Peyer's patch (tissue), 4 donors: ENCODE measurements at regions not wholly inside any gene's neighbourhood (a gene's known extent, or its start where the extent isn't known, plus 50 kb on each side); places are given as distances from the start of the nearest gene placed in this dataset.
"Not testable (repeated sequence)": the region's sequence is repeated elsewhere in the genome, so short reads cannot be mapped to it uniquely, and the experiment has no call there.

ENCODE experiments used
- DNase-seq, 3 donors: peaks; one replicate each; pipeline ENCODE4 v3.0.0-alpha.2; 2017 to 2019
- H3K27ac ChIP-seq, 4 donors: fragments of 200-600 bp; sonication (generic); one replicate each; pipeline ENCODE4 v1.5.1; 2016 to 2019
- H3K27me3 ChIP-seq, 2 donors: fragments of 200-600 bp; sonication (generic); one replicate each; pipeline ENCODE4 v1.5.1; 2019
- H3K36me3 ChIP-seq, 3 donors: fragments of 200-600 bp; sonication (generic); one replicate each; pipeline ENCODE4 v1.5.1; 2016 to 2019
- H3K4me1 ChIP-seq, 4 donors: fragments of 200-600 bp; sonication (generic); one replicate each; pipeline ENCODE4 v1.5.1; 2016 to 2019
- H3K4me3 ChIP-seq, 4 donors: fragments of 200-600 bp; sonication (generic); 1 replicate in 3 of 4; 2 replicates in 1 of 4; pipeline ENCODE4 v1.5.1; 2016 to 2019; ENCODE audit warnings: mild to moderate bottlenecking in 1 of 4
- H3K9me3 ChIP-seq, 4 donors: fragments of 200-600 bp; sonication (generic); one replicate each; pipeline ENCODE4 v1.5.1; 2016 to 2019; ENCODE audit warnings: mild to moderate bottlenecking in 1 of 4
- CTCF ChIP-seq, 6 experiments: fragments of 450-650 bp in 4 of 6; fragments of 200-600 bp in 2 of 6; sonication (generic) in 1 of 6; IDR thresholded peaks; one replicate each; pipeline ENCODE4 v1.5.1; 2017 to 2019; ENCODE audit warnings: antibody characterized with exemption in 6 of 6, mild to moderate bottlenecking in 3 of 6, moderate library complexity in 1 of 6
- POLR2A ChIP-seq, 2 donors: fragments of 450-650 bp; IDR thresholded peaks; one replicate each; pipeline ENCODE4 v1.5.1; 2017; ENCODE audit warnings: antibody characterized with exemption in 2 of 2, mild to moderate bottlenecking in 2 of 2, moderate library complexity in 2 of 2

GRCh38 chr1:121558514-121558913, 373.7 kb downstream of the SRGAP2C start:
- TF ChIP-seq POLR2A (IDR thresholded peaks at IDR 0.05) (no peak), CTCF (IDR thresholded peaks at IDR 0.05) (no peak)
- Histone ChIP-seq H3K4me3 (no peak overlapping the region), H3K27ac (no peak overlapping the region), H3K36me3 (no peaks in the 10 kb centered on the region), H3K4me1 (no peaks in the 10 kb centered on the region), H3K27me3 (no peaks in the 10 kb centered on the region), H3K9me3 (no peaks in the 10 kb centered on the region)
- DNase-seq = no peak

- Histone ChIP-seq H3K27ac (no peak overlapping the region), H3K9me3 (no peaks in the 10 kb centered on the region), H3K27me3 (no peaks in the 10 kb centered on the region), H3K4me3 (no peak overlapping the region), H3K36me3 (no peaks in the 10 kb centered on the region), H3K4me1 (no peaks in the 10 kb centered on the region)
- no peak for DNase-seq
- TF ChIP-seq POLR2A (IDR thresholded peaks at IDR 0.05) = no peak
- no peak for TF ChIP-seq CTCF (IDR thresholded peaks at IDR 0.05)
Observed at GRCh38 chr1:121566346-121566745, 381.6 kb downstream of the SRGAP2C start.

GRCh38 chr1:121569428-121569827, 384.7 kb downstream of the SRGAP2C start:
- no peaks in the 10 kb centered on the region for H3K27me3 ChIP-seq

GRCh38 chr1:121573881-121574504, 389.2 kb downstream of the SRGAP2C start:
- H3K27me3 ChIP-seq, H3K4me3 ChIP-seq, H3K27ac ChIP-seq, H3K9me3 ChIP-seq, H3K36me3 ChIP-seq, H3K4me1 ChIP-seq, DNase-seq: not testable (repeated sequence)

More at GRCh38 chr1:121569428-121569827, 384.7 kb downstream of the SRGAP2C start:
- Histone ChIP-seq H3K4me1 (no peaks in the 10 kb centered on the region), H3K4me3 (no peak overlapping the region), H3K27ac (no peak overlapping the region), H3K36me3 (no peaks in the 10 kb centered on the region), H3K9me3 (no peaks in the 10 kb centered on the region)
- DNase-seq = no peak
- TF ChIP-seq CTCF (IDR thresholded peaks at IDR 0.05) (no peak), POLR2A (IDR thresholded peaks at IDR 0.05) (no peak)

- not testable (repeated sequence) for H3K27ac ChIP-seq, DNase-seq, H3K4me1 ChIP-seq, H3K4me3 ChIP-seq, H3K9me3 ChIP-seq, H3K27me3 ChIP-seq, H3K36me3 ChIP-seq
Observed at GRCh38 chr1:121574505-121574899, 389.7 kb downstream of the SRGAP2C start.

DNA sequence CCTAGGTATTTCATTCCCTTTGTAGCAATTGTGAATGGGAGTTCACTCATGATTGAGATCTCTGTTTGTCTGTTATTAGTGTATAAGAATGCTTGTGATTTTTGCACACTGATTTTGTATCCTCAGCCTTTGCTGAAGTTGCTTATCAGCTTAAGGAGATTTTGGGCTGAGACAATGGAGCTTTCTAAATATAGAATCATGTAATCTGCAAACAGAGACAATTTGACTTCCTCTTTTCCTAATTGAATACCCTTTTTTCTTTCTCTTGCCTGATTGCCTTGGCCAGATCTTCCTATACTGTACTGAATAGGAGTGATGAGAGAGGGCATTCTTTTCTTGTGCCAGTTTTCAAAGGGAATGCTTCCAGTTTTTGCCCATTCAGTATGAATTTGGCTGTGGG, 398.1 kb downstream of the SRGAP2C start:
- H3K27me3 ChIP-seq, H3K9me3 ChIP-seq, DNase-seq, H3K4me3 ChIP-seq, H3K4me1 ChIP-seq, H3K27ac ChIP-seq, H3K36me3 ChIP-seq: not testable (repeated sequence)

- TF ChIP-seq POLR2A (IDR thresholded peaks at IDR 0.05) (no peak), CTCF (IDR thresholded peaks at IDR 0.05) (no peak)
- H3K36me3 ChIP-seq = no peaks in the 10 kb centered on the region
- no peaks in the 10 kb centered on the region for H3K27me3 ChIP-seq
- no peak overlapping the region for H3K27ac ChIP-seq
- H3K4me3 ChIP-seq = no peak overlapping the region
- no peaks in the 10 kb centered on the region for H3K4me1 ChIP-seq
- no peaks in the 10 kb centered on the region for H3K9me3 ChIP-seq
- peak in 2 of 3 donors; percentile 19 to 46 for DNase-seq
Observed at GRCh38 chr1:121586369-121587229, 401.8 kb downstream of the SRGAP2C start.
